CD8-positive, alpha-beta memory T cell (primary cell): ENCODE measurements at regions not wholly inside any gene's neighbourhood (a gene's known extent, or its start where the extent isn't known, plus 50 kb on each side); places are given as distances from the start of the nearest gene placed in this dataset.
"Not testable (repeated sequence)": the region's sequence is repeated elsewhere in the genome, so short reads cannot be mapped to it uniquely, and the experiment has no call there.

Experiments
- CTCF ChIA-PET: fragments of 350-600 bp; sonication (Branson Sonifier 250); formaldehyde crosslinking; loops from one replicate; lab custom pipeline; 2021; ENCODE audit warnings: antibody characterized with exemption; lab: Charles Lee
- POLR2A ChIA-PET: fragments of 350-600 bp; sonication (Branson Sonifier 250); formaldehyde crosslinking; loops from one replicate; lab custom pipeline; 2021; ENCODE audit warnings: antibody characterized with exemption; lab: Charles Lee
- DNase-seq, 5 donors: peaks; one replicate each; pipeline versions ENCODE4 v3.0.0 to v3.0.0-alpha.2; 2020 to 2022; ENCODE audit warnings: mixed read lengths in 1 of 5
- H3K27ac ChIP-seq: one replicate; pipeline ENCODE4 v1.7.0; 2013; ENCODE audit warnings: low read depth, mild to moderate bottlenecking, low read length, moderate library complexity
- H3K27me3 ChIP-seq: 2 replicates; pipeline ENCODE4 v1.7.0; 2013; ENCODE audit warnings: low read length, mild to moderate bottlenecking; ENCODE audit not compliant: insufficient read depth, poor library complexity, severe bottlenecking
- H3K36me3 ChIP-seq: 2 replicates; pipeline ENCODE4 v1.7.0; 2013; ENCODE audit warnings: mild to moderate bottlenecking, low read length, moderate library complexity; ENCODE audit not compliant: insufficient read depth
- H3K4me1 ChIP-seq: 2 replicates; pipeline ENCODE4 v1.7.0; 2013; ENCODE audit warnings: mild to moderate bottlenecking, low read length, moderate library complexity; ENCODE audit not compliant: insufficient read depth
- H3K4me3 ChIP-seq: 2 replicates; pipeline ENCODE4 v1.7.0; 2013; ENCODE audit warnings: mild to moderate bottlenecking, low read length
- H3K9me3 ChIP-seq: 2 replicates; pipeline ENCODE4 v1.7.0; 2013; ENCODE audit warnings: mild to moderate bottlenecking, low read length
- H3K27ac Mint-ChIP-seq, 8 donors: one replicate each; pipeline ENCODE4 v1.8.0; 2020 to 2021; ENCODE audit warnings: mixed read lengths in 8 of 8, mild to moderate bottlenecking in 6 of 8, inconsistent platforms in 3 of 8, moderate library complexity in 3 of 8
- H3K27me3 Mint-ChIP-seq, 2 donors: one replicate each; pipeline ENCODE4 v1.8.0; 2020 to 2021; ENCODE audit warnings: mixed read lengths in 2 of 2, mild to moderate bottlenecking in 1 of 2, moderate library complexity in 1 of 2
- H3K36me3 Mint-ChIP-seq, 3 donors: one replicate each; pipeline ENCODE4 v1.8.0; 2020 to 2021; ENCODE audit warnings: mixed read lengths in 3 of 3, inconsistent platforms in 1 of 3, mild to moderate bottlenecking in 1 of 3
- H3K4me1 Mint-ChIP-seq, 3 donors: one replicate each; pipeline ENCODE4 v1.8.0; 2020 to 2021; ENCODE audit warnings: mixed read lengths in 3 of 3, inconsistent platforms in 1 of 3, mild to moderate bottlenecking in 1 of 3
- H3K4me3 Mint-ChIP-seq, 7 donors: one replicate each; pipeline ENCODE4 v1.8.0; 2020 to 2021; ENCODE audit warnings: mixed read lengths in 7 of 7, mild to moderate bottlenecking in 6 of 7, moderate library complexity in 4 of 7, inconsistent platforms in 2 of 7
- H3K9me3 Mint-ChIP-seq, 5 donors: one replicate each; pipeline ENCODE4 v1.8.0; 2020 to 2022; ENCODE audit warnings: mixed read lengths in 5 of 5, mild to moderate bottlenecking in 3 of 5, moderate library complexity in 2 of 5, inconsistent platforms in 1 of 5

GRCh38 chr10:61042533-61042932, 98.5 kb upstream of the RHOBTB1 start:
- CTCF ChIA-PET, result no interaction called here
- Histone ChIP-seq H3K4me1 (no peaks in the 10 kb centered on the region), H3K4me3 (no peak overlapping the region), H3K36me3 (no peaks in the 10 kb centered on the region), H3K27me3 (no peaks in the 10 kb centered on the region), H3K9me3 (no peaks in the 10 kb centered on the region), H3K27ac (no peak overlapping the region)
- no peak overlapping the region for H3K27ac Mint-ChIP-seq
- H3K36me3 Mint-ChIP-seq, result no peaks in the 10 kb centered on the region
- POLR2A ChIA-PET, result no interaction called here
- H3K4me1 Mint-ChIP-seq, result no peaks in the 10 kb centered on the region
- no peak for DNase-seq
- no peak overlapping the region for H3K4me3 Mint-ChIP-seq
- peaks cover 0 to 6% of the 10 kb centered on the region in 2 donors for H3K27me3 Mint-ChIP-seq
- H3K9me3 Mint-ChIP-seq, result peaks cover 0 to 2% (median 0%) of the 10 kb centered on the region in 5 donors

- Histone ChIP-seq H3K4me3 (no peak overlapping the region), H3K9me3 (no peaks in the 10 kb centered on the region), H3K27ac (no peak overlapping the region), H3K4me1 (no peaks in the 10 kb centered on the region), H3K36me3 (no peaks in the 10 kb centered on the region), H3K27me3 (no peaks in the 10 kb centered on the region)
- no peak overlapping the region for H3K27ac Mint-ChIP-seq
- H3K9me3 Mint-ChIP-seq, result peaks cover 0 to 2% (median 0%) of the 10 kb centered on the region in 5 donors
- no peak overlapping the region for H3K4me3 Mint-ChIP-seq
- H3K27me3 Mint-ChIP-seq, result peaks cover 0 to 6% of the 10 kb centered on the region in 2 donors
- POLR2A ChIA-PET, result no interaction called here
- CTCF ChIA-PET, result no interaction called here
- DNase-seq, result no peak
- no peaks in the 10 kb centered on the region for H3K36me3 Mint-ChIP-seq
- no peaks in the 10 kb centered on the region for H3K4me1 Mint-ChIP-seq
Measured at GRCh38 chr10:61040399-61041016, 96.5 kb upstream of the RHOBTB1 start.

GRCh38 chr10:61039868-61040267, 95.9 kb upstream of the RHOBTB1 start:
- Mint-ChIP-seq H3K4me3 (no peak overlapping the region), H3K4me1 (no peaks in the 10 kb centered on the region), H3K27ac (no peak overlapping the region), H3K27me3 (peaks cover 0 to 6% of the 10 kb centered on the region in 2 donors), H3K36me3 (no peaks in the 10 kb centered on the region), H3K9me3 (peaks cover 0 to 2% (median 0%) of the 10 kb centered on the region in 5 donors)
- H3K27ac ChIP-seq, result no peak overlapping the region
- no peaks in the 10 kb centered on the region for H3K4me1 ChIP-seq
- no peak for DNase-seq
- POLR2A ChIA-PET, result no interaction called here
- H3K27me3 ChIP-seq, result no peaks in the 10 kb centered on the region
- no peaks in the 10 kb centered on the region for H3K36me3 ChIP-seq
- no peak overlapping the region for H3K4me3 ChIP-seq
- no peaks in the 10 kb centered on the region for H3K9me3 ChIP-seq
- CTCF ChIA-PET, result no interaction called here

- H3K27ac ChIP-seq, H3K4me3 Mint-ChIP-seq, H3K36me3 ChIP-seq, H3K36me3 Mint-ChIP-seq, H3K4me1 ChIP-seq, H3K9me3 ChIP-seq, H3K27me3 ChIP-seq, H3K4me1 Mint-ChIP-seq, H3K27me3 Mint-ChIP-seq, H3K27ac Mint-ChIP-seq, POLR2A ChIA-PET, CTCF ChIA-PET, DNase-seq, H3K4me3 ChIP-seq, H3K9me3 Mint-ChIP-seq: not testable (repeated sequence)
Measured at GRCh38 chr10:61037261-61037830, 93.4 kb upstream of the RHOBTB1 start.

- H3K9me3 Mint-ChIP-seq, H3K9me3 ChIP-seq, POLR2A ChIA-PET, H3K27me3 ChIP-seq, H3K4me3 Mint-ChIP-seq, H3K4me3 ChIP-seq, H3K4me1 ChIP-seq, H3K27me3 Mint-ChIP-seq, H3K36me3 Mint-ChIP-seq, CTCF ChIA-PET, H3K27ac Mint-ChIP-seq, H3K36me3 ChIP-seq, H3K27ac ChIP-seq, DNase-seq, H3K4me1 Mint-ChIP-seq: not testable (repeated sequence)
Measured at GRCh38 chr10:61036148-61036547, 92.2 kb upstream of the RHOBTB1 start.

- Histone ChIP-seq H3K27ac (no peak overlapping the region), H3K36me3 (no peaks in the 10 kb centered on the region), H3K4me1 (no peaks in the 10 kb centered on the region), H3K9me3 (no peaks in the 10 kb centered on the region), H3K27me3 (no peaks in the 10 kb centered on the region), H3K4me3 (no peak overlapping the region)
- no peaks in the 10 kb centered on the region for H3K4me1 Mint-ChIP-seq
- H3K27me3 Mint-ChIP-seq, result peaks cover 3 to 7% of the 10 kb centered on the region in 2 donors
- no peak for DNase-seq
- no peak overlapping the region for H3K4me3 Mint-ChIP-seq
- H3K9me3 Mint-ChIP-seq, result no peaks in the 10 kb centered on the region
- no peak overlapping the region for H3K27ac Mint-ChIP-seq
- CTCF ChIA-PET, result no interaction called here
- H3K36me3 Mint-ChIP-seq, result no peaks in the 10 kb centered on the region
- POLR2A ChIA-PET, result no interaction called here
Measured at GRCh38 chr10:61031341-61031740, 87.4 kb upstream of the RHOBTB1 start.

GRCh38 chr10:61029411-61029810, 85.4 kb upstream of the RHOBTB1 start:
- H3K4me1 ChIP-seq, result no peaks in the 10 kb centered on the region
- Mint-ChIP-seq H3K4me3 (no peak overlapping the region), H3K36me3 (no peaks in the 10 kb centered on the region), H3K27ac (no peak overlapping the region), H3K4me1 (no peaks in the 10 kb centered on the region), H3K27me3 (peaks cover 2 to 7% of the 10 kb centered on the region in 2 donors), H3K9me3 (no peaks in the 10 kb centered on the region)
- no peak overlapping the region for H3K4me3 ChIP-seq
- H3K9me3 ChIP-seq, result no peaks in the 10 kb centered on the region
- H3K36me3 ChIP-seq, result no peaks in the 10 kb centered on the region
- ChIA-PET POLR2A (no interaction called here), CTCF (no interaction called here)
- H3K27ac ChIP-seq, result no peak overlapping the region
- H3K27me3 ChIP-seq, result no peaks in the 10 kb centered on the region
- DNase-seq, result no peak

- Histone ChIP-seq H3K9me3 (no peaks in the 10 kb centered on the region), H3K36me3 (no peaks in the 10 kb centered on the region), H3K27me3 (no peaks in the 10 kb centered on the region), H3K27ac (no peak overlapping the region), H3K4me1 (no peaks in the 10 kb centered on the region), H3K4me3 (no peak overlapping the region)
- DNase-seq, result no peak
- H3K4me3 Mint-ChIP-seq, result peak overlapping the region in 1 of 7 donors; percentile 8
- POLR2A ChIA-PET, result no interaction called here
- no peaks in the 10 kb centered on the region for H3K9me3 Mint-ChIP-seq
- CTCF ChIA-PET, result no interaction called here
- no peaks in the 10 kb centered on the region for H3K36me3 Mint-ChIP-seq
- peaks cover 2 to 7% of the 10 kb centered on the region in 2 donors for H3K27me3 Mint-ChIP-seq
- no peaks in the 10 kb centered on the region for H3K4me1 Mint-ChIP-seq
- H3K27ac Mint-ChIP-seq, result no peak overlapping the region
Measured at GRCh38 chr10:61028861-61029361, 84.9 kb upstream of the RHOBTB1 start.
